Right cardiac atrium (tissue), 5 donors: ENCODE measurements at regions not wholly inside any gene's neighbourhood (a gene's known extent, or its start where the extent isn't known, plus 50 kb on each side); places are given as distances from the start of the nearest gene placed in this dataset.

ENCODE experiments used
- ATAC-seq, 2 donors: fragments of 200-7000 bp; cut with Tn5 transposase; one replicate each; pipeline versions ENCODE4 v1.8.0 to v1.9.1; 2020; ENCODE audit warnings: moderate library complexity in 2 of 2, mild to moderate bottlenecking in 1 of 2
- DNase-seq, 3 donors: peaks; one replicate each; pipeline ENCODE4 v3.0.0-alpha.2; 2020
- H3K27ac ChIP-seq: one replicate; pipeline ENCODE4 v1.5.1; 2013; ENCODE audit warnings: mild to moderate bottlenecking, low read length, control low read depth, moderate library complexity
- H3K27me3 ChIP-seq: one replicate; pipeline ENCODE4 v1.6.1; 2013; ENCODE audit not compliant: control insufficient read depth, insufficient read depth
- H3K4me1 ChIP-seq: one replicate; pipeline ENCODE4 v1.6.1; 2013; ENCODE audit warnings: low read length; ENCODE audit not compliant: control insufficient read depth, insufficient read depth
- H3K4me3 ChIP-seq: one replicate; pipeline ENCODE4 v1.5.1; 2013; ENCODE audit warnings: low read length, control low read depth
- H3K9me3 ChIP-seq: one replicate; pipeline ENCODE4 v1.6.1; 2013; ENCODE audit warnings: low read length; ENCODE audit not compliant: control insufficient read depth
- WGBS: extraction: QIAGEN DNeasy Blood & Tissue Kit; methylation state at CpG from one replicate; pipeline ENCODE4 v1.1.7; 2013; 5-methylcytosine and 5-hydroxymethylcytosine counted together
- intact Hi-C, 4 donors: fragments of 100-400 bp; cut with DNase I; formaldehyde crosslinking; loops; one replicate each; pipeline versions ENCODE4 v1.11.0 to v1.14.0; 2022 to 2023
- donor health status: healthy with polysubstance abuse.
- donor health status: DM: no; HTN: yes; CAD: no.
- donor health status: DM: no; HTN: no; CAD: no.
- donor health status: DM: no; HTN: yes; CAD: no; lungs with severe emphysema.
- donor health status: DM: yes; HTN: yes; CAD: no.

DNA sequence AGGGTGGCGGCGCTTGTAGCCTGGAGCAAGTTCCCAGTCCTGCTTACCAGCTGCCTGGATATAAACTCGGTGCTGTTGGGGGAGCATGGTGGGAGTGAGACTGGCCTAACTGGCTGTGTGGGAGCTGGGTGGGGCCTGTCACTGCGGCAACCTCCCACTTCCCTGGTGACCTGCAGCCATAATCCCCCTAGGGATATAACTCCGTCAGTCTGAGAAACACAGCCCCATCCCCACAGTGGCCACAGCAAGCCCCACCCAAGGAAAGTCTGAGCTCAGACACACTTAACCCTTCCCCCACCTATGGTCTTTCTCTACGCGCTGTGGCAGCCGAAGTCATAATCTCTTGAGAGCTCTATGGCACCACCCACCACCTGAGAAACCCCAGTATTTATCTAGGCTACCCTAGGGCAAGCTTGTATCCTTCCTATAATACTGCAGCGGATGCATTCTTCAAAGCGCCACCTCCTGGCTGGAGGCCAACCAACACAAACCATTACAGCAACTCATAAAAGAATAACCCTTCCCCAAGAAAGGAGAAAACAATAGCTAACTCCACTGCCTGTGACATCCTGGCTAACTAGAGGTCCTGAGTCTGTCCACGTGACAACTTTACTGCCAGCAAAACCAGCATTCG lies 57.4 kb downstream of the ZNF648 start:
- ATAC-seq (peak; percentile 63 to 90), DNase-seq (peak; percentile 58 to 76 (median 71))
- Histone ChIP-seq H3K27me3 (no peaks in the 10 kb centered on the region), H3K9me3 (no peaks in the 10 kb centered on the region), H3K4me1 (peaks cover 2% of the 10 kb centered on the region), H3K4me3 (no peak overlapping the region), H3K27ac (no peak overlapping the region)
- 72% methylated on average over 12 of the region's 12 CpGs for WGBS
- intact Hi-C loops = no loop called here

DNA sequence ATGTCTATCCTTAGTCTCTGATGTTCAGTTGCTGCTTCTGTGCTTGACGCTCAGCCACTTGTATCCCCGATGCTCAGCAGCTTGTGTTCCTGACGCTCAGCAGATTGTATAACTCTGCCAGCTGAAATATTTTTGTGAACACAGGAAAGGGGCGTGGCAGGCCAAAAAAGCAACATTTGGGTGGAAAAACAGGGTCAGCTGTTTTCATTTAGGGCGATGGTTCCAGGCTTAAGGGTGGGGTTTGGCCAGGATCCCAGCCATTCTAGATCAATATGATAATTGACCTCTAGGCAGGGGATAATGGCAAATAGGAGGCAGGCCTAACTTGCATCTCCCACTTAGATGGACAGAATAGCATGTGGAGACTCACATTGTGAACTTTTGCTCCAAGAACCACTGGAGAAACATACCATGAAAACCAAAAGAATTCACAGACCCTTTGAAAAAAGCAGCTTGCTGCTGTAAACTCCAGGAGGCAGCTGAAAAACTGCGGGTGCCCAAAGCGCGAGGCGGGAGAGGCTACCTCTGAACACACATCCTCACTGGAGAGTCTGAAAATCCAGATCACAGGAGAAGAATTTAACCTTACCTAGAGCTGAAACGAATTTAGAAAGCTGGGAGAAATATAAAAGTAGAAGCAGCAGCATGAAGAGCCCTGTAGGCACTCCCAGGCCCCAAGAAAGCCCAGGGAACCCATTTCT lies 58.3 kb downstream of the ZNF648 start:
- Histone ChIP-seq H3K27me3 (no peaks in the 10 kb centered on the region), H3K4me1 (peaks cover 2% of the 10 kb centered on the region), H3K27ac (no peak overlapping the region), H3K9me3 (no peaks in the 10 kb centered on the region), H3K4me3 (no peak overlapping the region)
- peak; percentile 71 to 77 for ATAC-seq
- intact Hi-C loops = no loop called here
- WGBS = 59% methylated on average over 10 of the region's 10 CpGs
- peak; percentile 59 to 78 (median 70) for DNase-seq

DNA sequence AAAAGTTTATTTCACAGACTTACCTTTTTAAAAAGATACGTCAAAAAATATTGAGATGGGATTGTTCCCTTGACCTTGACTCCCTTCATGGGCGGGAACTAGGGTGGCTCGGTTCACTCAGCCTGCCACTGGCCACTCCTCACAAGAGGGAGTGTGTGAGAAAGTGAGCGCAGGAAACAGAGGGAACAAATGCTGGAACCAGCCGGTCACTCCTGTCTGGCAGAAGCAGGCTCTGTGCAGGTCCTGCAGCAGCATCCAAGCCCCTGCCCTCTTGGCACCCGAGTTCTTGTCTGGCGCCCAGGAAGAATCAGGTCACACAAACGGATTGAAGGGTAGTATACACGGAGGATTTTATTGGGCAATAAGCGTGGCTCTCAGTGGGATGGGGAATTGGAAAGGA lies 58.9 kb downstream of the ZNF648 start:
- Histone ChIP-seq H3K9me3 (no peaks in the 10 kb centered on the region), H3K27ac (no peak overlapping the region), H3K4me1 (peaks cover 2% of the 10 kb centered on the region), H3K4me3 (no peak overlapping the region), H3K27me3 (no peaks in the 10 kb centered on the region)
- WGBS = 60% methylated on average over 10 of the region's 10 CpGs
- ATAC-seq (peak; percentile 74 to 78), DNase-seq (peak in 2 of 3 donors; percentile 26 to 53)
- intact Hi-C loops = no loop called here

DNA sequence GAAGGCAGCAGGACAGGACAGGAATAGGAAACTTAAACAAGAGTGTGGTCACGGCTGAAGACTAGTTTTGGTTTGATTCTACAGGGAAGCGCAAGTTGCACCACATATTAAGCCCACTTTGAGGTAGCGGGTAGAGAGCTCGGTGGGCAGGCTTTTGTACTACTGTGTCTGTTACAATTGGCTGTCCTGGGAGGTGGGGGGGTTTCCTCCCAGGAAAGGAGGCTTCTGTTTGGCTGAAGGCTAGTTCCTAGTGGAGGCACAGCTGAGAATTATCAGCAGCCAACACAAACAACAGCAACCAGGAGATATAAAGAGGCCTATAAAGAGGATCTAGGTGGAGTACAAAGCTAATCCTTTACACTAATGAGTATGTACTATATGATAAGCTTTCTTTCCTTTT lies 62.7 kb downstream of the ZNF648 start:
- Histone ChIP-seq H3K9me3 (no peaks in the 10 kb centered on the region), H3K27me3 (no peaks in the 10 kb centered on the region), H3K27ac (no peak overlapping the region), H3K4me3 (no peak overlapping the region), H3K4me1 (peaks cover under 1% of the 10 kb centered on the region)
- ATAC-seq = peak; percentile 52 to 78
- intact Hi-C loops = no loop called here
- 76% methylated on average over 4 of the region's 4 CpGs for WGBS
- DNase-seq = peak in 2 of 3 donors; percentile 18 to 59

DNA sequence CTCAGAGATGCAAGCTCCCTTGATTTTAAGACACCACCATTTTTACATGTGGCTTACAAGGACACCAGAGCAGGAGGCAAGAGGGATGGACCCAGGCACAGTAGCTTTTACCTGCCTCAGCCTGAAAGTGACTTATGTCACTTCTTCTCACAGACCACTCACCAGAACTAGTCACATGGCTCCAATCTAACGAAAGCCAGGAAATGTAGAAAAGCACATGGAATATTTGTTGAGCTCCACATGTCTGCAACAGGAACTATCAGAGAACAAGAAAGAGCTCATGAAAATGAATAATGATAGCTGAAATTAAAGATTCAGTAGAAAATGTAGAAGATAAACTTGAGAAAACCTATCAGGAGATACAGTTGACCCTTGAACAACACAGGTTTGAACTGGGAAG lies 69.4 kb downstream of the ZNF648 start:
- no peak for DNase-seq
- Histone ChIP-seq H3K4me1 (no peaks in the 10 kb centered on the region), H3K27me3 (no peaks in the 10 kb centered on the region), H3K4me3 (no peak overlapping the region), H3K27ac (no peak overlapping the region), H3K9me3 (no peaks in the 10 kb centered on the region)
- intact Hi-C loops = no loop called here
- no peak for ATAC-seq
- 61% methylated on average over 1 of the region's 1 CpG for WGBS

GRCh38 chr1:181990728-181991127 lies 70.8 kb downstream of the ZNF648 start:
- Histone ChIP-seq H3K9me3 (no peaks in the 10 kb centered on the region), H3K27me3 (no peaks in the 10 kb centered on the region), H3K4me3 (no peak overlapping the region), H3K4me1 (no peaks in the 10 kb centered on the region), H3K27ac (no peak overlapping the region)
- intact Hi-C loops = no loop called here
- ATAC-seq = no peak
- DNase-seq = no peak
- 76% methylated on average over 2 of the region's 2 CpGs for WGBS

- Histone ChIP-seq H3K4me1 (no peaks in the 10 kb centered on the region), H3K27me3 (no peaks in the 10 kb centered on the region), H3K27ac (no peak overlapping the region), H3K9me3 (no peaks in the 10 kb centered on the region), H3K4me3 (no peak overlapping the region)
- 89% methylated on average over 2 of the region's 2 CpGs for WGBS
- intact Hi-C loops = no loop called here
- no peak for DNase-seq
- ATAC-seq = no peak
Observed at GRCh38 chr1:181989261-181989920, 72.1 kb downstream of the ZNF648 start.

- Histone ChIP-seq H3K27me3 (no peaks in the 10 kb centered on the region), H3K9me3 (no peaks in the 10 kb centered on the region), H3K27ac (no peak overlapping the region), H3K4me1 (no peaks in the 10 kb centered on the region), H3K4me3 (no peak overlapping the region)
- DNase-seq (no peak), ATAC-seq (no peak)
- intact Hi-C loops = no loop called here
- 76% methylated on average over 2 of the region's 2 CpGs for WGBS
Observed at GRCh38 chr1:181987996-181988395, 73.5 kb downstream of the ZNF648 start.

DNA sequence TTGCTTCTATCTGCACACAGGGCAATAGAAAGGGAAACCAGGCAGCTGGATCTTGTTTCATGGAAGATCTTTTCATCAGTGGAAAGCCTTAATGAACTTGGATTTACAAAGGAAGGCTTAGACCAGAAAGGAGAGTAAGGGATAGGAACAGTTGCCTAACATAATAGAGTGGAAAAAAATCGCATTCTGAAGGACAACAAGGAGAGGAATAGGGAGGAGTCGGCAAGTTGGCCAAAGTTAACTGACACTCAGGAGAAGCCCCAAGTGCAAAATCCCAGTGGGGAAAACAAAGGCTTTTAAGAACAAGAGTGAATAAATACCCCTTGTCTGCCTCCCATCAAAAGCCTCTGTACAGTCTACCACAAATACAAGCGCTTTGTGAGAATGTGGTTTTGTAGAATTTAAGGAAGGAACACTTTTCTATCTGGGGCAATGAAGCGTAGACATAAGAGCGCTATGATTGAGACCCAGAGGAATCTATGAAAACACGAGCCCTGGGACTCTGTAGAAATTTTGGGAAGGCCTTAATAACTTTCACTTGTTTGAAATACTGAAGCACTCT lies 74.1 kb downstream of the ZNF648 start:
- H3K4me3 ChIP-seq = no peak overlapping the region
- ATAC-seq (peak in 1 of 2 donors; percentile 77), DNase-seq (no peak)
- no peaks in the 10 kb centered on the region for H3K9me3 ChIP-seq
- intact Hi-C loops = no loop called here
- no peaks in the 10 kb centered on the region for H3K4me1 ChIP-seq
- no peak overlapping the region for H3K27ac ChIP-seq
- 65% methylated on average over 6 of the region's 6 CpGs for WGBS
- no peaks in the 10 kb centered on the region for H3K27me3 ChIP-seq

DNA sequence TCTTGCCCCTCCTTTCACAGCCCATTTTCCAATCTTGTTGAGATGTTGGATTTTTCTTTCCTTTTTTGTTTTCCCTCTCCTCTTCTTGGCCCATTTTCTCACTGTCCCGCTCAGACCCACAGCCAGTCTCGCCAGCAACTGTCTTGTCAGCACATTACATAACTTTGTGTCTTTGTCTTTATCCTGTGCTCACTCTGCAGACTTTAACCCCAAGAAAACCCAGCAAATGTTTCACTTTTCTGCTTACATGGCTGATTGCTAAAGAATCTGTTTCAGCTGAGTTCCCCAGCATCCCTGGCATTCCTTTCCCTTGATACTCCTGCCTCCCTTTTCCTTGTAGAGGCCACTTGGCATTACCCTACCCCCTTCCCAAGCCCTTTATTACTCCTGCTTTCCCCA lies 74.6 kb downstream of the ZNF648 start:
- H3K9me3 ChIP-seq = no peaks in the 10 kb centered on the region
- H3K27me3 ChIP-seq = no peaks in the 10 kb centered on the region
- no peaks in the 10 kb centered on the region for H3K4me1 ChIP-seq
- ATAC-seq = peak in 1 of 2 donors; percentile 14
- H3K4me3 ChIP-seq = no peak overlapping the region
- WGBS = 39% methylated on average over 2 of the region's 2 CpGs
- intact Hi-C loops = no loop called here
- no peak overlapping the region for H3K27ac ChIP-seq
- no peak for DNase-seq
